Aorta (tissue), 5 donors: ENCODE measurements at regions not wholly inside any gene's neighbourhood (a gene's known extent, or its start where the extent isn't known, plus 50 kb on each side); places are given as distances from the start of the nearest gene placed in this dataset.

ENCODE experiments used
- ATAC-seq: fragments of 200-7000 bp; cut with Tn5 transposase; one replicate; pipeline ENCODE4 v1.9.1; 2022; ENCODE audit warnings: moderate library complexity; ENCODE audit not compliant: low FRiP score
- DNase-seq, 2 donors: peaks; one replicate each; pipeline ENCODE4 v3.0.0-alpha.2; 2020
- H3K27ac ChIP-seq, 2 donors: one replicate each; pipeline ENCODE4 v1.5.1; 2013; ENCODE audit warnings: low read length in 2 of 2, mild to moderate bottlenecking in 2 of 2, moderate library complexity in 2 of 2, control low read depth in 1 of 2, inconsistent platforms in 1 of 2, low read depth in 1 of 2
- H3K27me3 ChIP-seq, 2 donors: one replicate each; pipeline ENCODE4 v1.6.1; 2013; ENCODE audit warnings: control low read depth in 1 of 2, low read length in 1 of 2, mild to moderate bottlenecking in 1 of 2, moderate library complexity in 1 of 2; ENCODE audit not compliant: insufficient read depth in 2 of 2, control insufficient read depth in 1 of 2
- H3K36me3 ChIP-seq, 2 donors: one replicate each; pipeline ENCODE4 v1.6.1; 2013; ENCODE audit warnings: control low read depth in 1 of 2, low read length in 1 of 2, mild to moderate bottlenecking in 1 of 2; ENCODE audit not compliant: insufficient read depth in 2 of 2, control insufficient read depth in 1 of 2
- H3K4me1 ChIP-seq, 2 donors: one replicate each; pipeline ENCODE4 v1.6.1; 2013; ENCODE audit warnings: low read length in 2 of 2, control low read depth in 1 of 2, mild to moderate bottlenecking in 1 of 2, moderate library complexity in 1 of 2; ENCODE audit not compliant: insufficient read depth in 2 of 2, control insufficient read depth in 1 of 2
- H3K4me3 ChIP-seq, 2 donors: one replicate each; pipeline ENCODE4 v1.5.1; 2013; ENCODE audit warnings: low read length in 2 of 2, control low read depth in 1 of 2, mild to moderate bottlenecking in 1 of 2
- H3K9me3 ChIP-seq: one replicate; pipeline ENCODE4 v1.6.1; 2013; ENCODE audit warnings: mild to moderate bottlenecking, low read length; ENCODE audit not compliant: control insufficient read depth
- WGBS, 2 donors: extraction: QIAGEN DNeasy Blood & Tissue Kit; methylation state at CpG; one replicate each; pipeline ENCODE4 v1.1.7; 2013; 5-methylcytosine and 5-hydroxymethylcytosine counted together
- intact Hi-C, 2 donors: fragments of 100-400 bp; cut with DNase I; formaldehyde crosslinking; loops; one replicate each; pipeline versions ENCODE4 v1.14.2 to v1.15.0; 2022
- donor health status: healthy with polysubstance abuse.
- donor health status: Bipolar disorder and iron deficiency.
- donor health status: DM: no; HTN: no; CAD: no.
- donor health status: DM: no; HTN: no; CAD: no.
- donor health status: DM: yes; HTN: yes; CAD: no.

- DNase-seq (no peak), ATAC-seq (no peak)
- no peaks in the 10 kb centered on the region for H3K9me3 ChIP-seq
- H3K27me3 ChIP-seq, result no peaks in the 10 kb centered on the region
- 65 to 67% methylated on average over 3 of the region's 3 CpGs for WGBS, 2 donors
- H3K4me1 ChIP-seq, result no peaks in the 10 kb centered on the region
- no peak overlapping the region for H3K4me3 ChIP-seq
- no peak overlapping the region for H3K27ac ChIP-seq
- intact Hi-C loops, result no loop called here
- no peaks in the 10 kb centered on the region for H3K36me3 ChIP-seq
Measured at GRCh38 chr2:149972066-149972465, 384.5 kb upstream of the MMADHC start.

GRCh38 chr2:149954981-149955600, 367.5 kb upstream of the MMADHC start:
- intact Hi-C loops, result no loop called here
- Histone ChIP-seq H3K9me3 (no peaks in the 10 kb centered on the region), H3K27ac (no peak overlapping the region), H3K36me3 (no peaks in the 10 kb centered on the region), H3K4me1 (no peaks in the 10 kb centered on the region), H3K27me3 (no peaks in the 10 kb centered on the region), H3K4me3 (no peak overlapping the region)
- DNase-seq, result no peak
- WGBS, 2 donors, result 55 to 58% methylated on average over 6 of the region's 6 CpGs
- ATAC-seq, result no peak

DNA sequence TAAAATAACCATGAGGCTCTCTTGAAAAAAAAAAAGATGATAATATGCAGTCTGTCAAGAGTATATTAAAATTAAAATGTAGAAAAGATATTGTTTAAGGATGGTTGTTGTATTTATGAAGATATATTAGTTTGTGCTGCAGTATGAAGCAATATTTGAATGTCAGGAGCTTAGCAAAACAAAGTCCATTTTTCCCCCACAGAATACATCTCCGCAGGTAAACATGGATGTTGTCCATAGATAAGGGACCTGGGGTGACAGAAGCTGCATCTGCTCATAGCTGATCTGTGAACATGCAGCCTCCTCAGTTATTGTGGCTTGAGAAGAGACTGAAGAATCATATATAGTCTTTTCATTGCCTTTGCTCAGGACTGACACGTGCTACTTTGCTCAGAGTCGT, 366.1 kb upstream of the MMADHC start:
- 93 to 96% methylated on average over 3 of the region's 3 CpGs for WGBS, 2 donors
- no peaks in the 10 kb centered on the region for H3K27me3 ChIP-seq
- DNase-seq (no peak), ATAC-seq (no peak)
- intact Hi-C loops, result no loop called here
- H3K27ac ChIP-seq, result no peak overlapping the region
- no peaks in the 10 kb centered on the region for H3K9me3 ChIP-seq
- no peaks in the 10 kb centered on the region for H3K36me3 ChIP-seq
- H3K4me1 ChIP-seq, result no peaks in the 10 kb centered on the region
- no peak overlapping the region for H3K4me3 ChIP-seq

DNA sequence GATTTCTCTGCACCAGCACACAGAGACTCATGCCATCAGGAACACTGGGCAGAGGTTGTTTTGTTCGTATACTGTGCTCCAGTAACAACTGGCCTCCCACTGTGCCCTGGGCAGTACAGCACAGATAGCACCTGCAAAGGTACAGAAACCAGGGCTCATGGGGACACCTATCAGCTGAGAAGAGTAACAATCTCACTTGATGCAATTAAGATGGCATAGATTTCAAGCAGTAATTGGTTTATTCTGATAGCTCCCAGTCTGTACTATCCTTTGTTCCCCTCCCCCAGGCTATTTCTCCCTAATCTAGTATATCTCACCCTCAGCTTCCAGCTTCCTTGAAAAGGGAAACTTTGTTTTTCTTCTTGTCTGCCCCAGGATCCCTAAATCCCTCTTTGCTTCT, 343.9 kb upstream of the MMADHC start:
- intact Hi-C loops, result no loop called here
- ATAC-seq (no peak), DNase-seq (no peak)
- H3K36me3 ChIP-seq, result no peaks in the 10 kb centered on the region
- peaks cover 1% of the 10 kb centered on the region for H3K9me3 ChIP-seq
- no peaks in the 10 kb centered on the region for H3K27me3 ChIP-seq
- no peak overlapping the region for H3K4me3 ChIP-seq
- no peak overlapping the region for H3K27ac ChIP-seq
- no peaks in the 10 kb centered on the region for H3K4me1 ChIP-seq
- WGBS, 2 donors, result 76 to 78% methylated on average over 1 of the region's 1 CpG

- ATAC-seq, result no peak
- H3K4me3 ChIP-seq, result no peak overlapping the region
- WGBS, 2 donors, result 39 to 40% methylated on average over 2 of the region's 2 CpGs
- no peak for DNase-seq
- H3K27ac ChIP-seq, result no peak overlapping the region
- no peaks in the 10 kb centered on the region for H3K36me3 ChIP-seq
- no peaks in the 10 kb centered on the region for H3K9me3 ChIP-seq
- H3K27me3 ChIP-seq, result no peaks in the 10 kb centered on the region
- intact Hi-C loops, result no loop called here
- H3K4me1 ChIP-seq, result no peaks in the 10 kb centered on the region
Measured at GRCh38 chr2:149928011-149928410, 340.4 kb upstream of the MMADHC start.

DNA sequence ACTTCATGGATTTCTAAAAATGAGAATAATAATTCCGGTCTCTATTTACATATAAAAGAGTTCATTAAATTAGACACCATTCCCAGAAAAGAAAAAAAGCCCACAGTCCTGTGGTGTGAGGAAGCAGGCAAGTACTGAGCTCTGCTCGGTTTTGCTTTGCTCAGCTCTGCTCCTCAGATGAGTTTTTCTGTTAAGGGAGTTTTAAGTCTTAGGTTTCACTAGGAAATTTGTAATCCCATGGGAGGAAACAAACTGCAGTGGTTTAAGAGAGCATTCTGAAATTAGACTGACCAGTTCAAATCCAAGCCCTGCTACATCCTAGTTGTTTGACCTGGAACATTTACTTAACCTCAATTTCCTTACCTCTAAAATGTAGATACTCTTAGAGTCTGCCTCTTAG, 338.6 kb upstream of the MMADHC start:
- DNase-seq (no peak), ATAC-seq (no peak)
- Histone ChIP-seq H3K27ac (no peak overlapping the region), H3K4me1 (no peaks in the 10 kb centered on the region), H3K4me3 (no peak overlapping the region), H3K9me3 (no peaks in the 10 kb centered on the region), H3K36me3 (no peaks in the 10 kb centered on the region), H3K27me3 (no peaks in the 10 kb centered on the region)
- 63 to 65% methylated on average over 2 of the region's 2 CpGs for WGBS, 2 donors
- intact Hi-C loops, result no loop called here

DNA sequence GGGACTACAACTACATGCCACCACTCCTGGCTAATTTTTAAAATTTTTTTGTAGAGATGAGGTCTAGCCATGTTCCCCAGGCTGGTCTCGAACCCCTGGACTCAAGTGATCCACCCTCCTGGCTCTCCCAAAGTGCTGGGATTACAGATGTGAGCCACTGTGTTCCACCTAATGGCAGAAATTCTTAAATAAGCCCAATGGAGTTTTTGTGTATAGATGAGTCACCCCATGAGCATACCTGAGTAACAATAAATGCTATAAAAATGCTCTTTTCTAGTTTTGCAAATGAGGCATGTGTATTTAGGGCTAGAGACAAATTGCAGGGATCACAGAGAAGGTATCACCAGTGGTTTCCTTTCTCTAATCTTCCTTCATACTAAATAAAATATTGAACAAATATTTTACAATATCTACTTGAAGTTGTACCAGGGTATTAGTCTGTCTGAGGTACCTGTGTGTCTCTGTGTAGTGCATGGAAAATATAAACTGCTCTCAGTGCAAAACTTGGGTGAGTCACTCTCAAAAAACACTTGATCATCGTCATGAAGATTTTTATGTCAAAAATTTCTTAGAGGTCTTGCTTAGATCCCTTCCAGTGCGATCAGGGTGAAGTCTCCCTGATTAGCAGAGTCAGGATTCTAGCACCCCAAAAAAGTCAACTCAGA, 337.1 kb upstream of the MMADHC start:
- 80 to 81% methylated on average over 3 of the region's 3 CpGs for WGBS, 2 donors
- H3K4me3 ChIP-seq, result no peak overlapping the region
- no peak for ATAC-seq
- no peaks in the 10 kb centered on the region for H3K9me3 ChIP-seq
- no peak for DNase-seq
- H3K36me3 ChIP-seq, result no peaks in the 10 kb centered on the region
- no peaks in the 10 kb centered on the region for H3K27me3 ChIP-seq
- intact Hi-C loops, result no loop called here
- no peaks in the 10 kb centered on the region for H3K4me1 ChIP-seq
- H3K27ac ChIP-seq, result no peak overlapping the region

DNA sequence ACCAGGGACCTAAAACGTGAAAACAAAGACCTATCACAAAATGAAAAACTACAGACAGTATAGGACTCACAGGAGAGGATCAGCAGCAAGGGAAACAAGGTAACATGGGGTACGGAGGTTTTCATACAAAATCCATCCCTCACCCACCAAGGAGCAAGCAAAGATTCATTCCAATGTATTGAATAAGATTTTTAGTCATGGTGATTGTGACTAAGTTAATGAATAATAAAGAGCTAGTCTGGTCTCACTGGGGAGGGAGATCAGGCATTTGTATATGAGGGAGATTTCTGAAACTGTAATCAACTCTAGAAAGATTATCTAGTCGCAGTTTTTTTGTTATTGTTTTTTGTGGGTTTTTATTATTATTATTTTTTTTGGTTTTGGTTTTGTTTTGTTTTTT, 336.5 kb upstream of the MMADHC start:
- intact Hi-C loops, result no loop called here
- H3K36me3 ChIP-seq, result no peaks in the 10 kb centered on the region
- 75 to 76% methylated on average over 3 of the region's 3 CpGs for WGBS, 2 donors
- H3K9me3 ChIP-seq, result no peaks in the 10 kb centered on the region
- DNase-seq, result no peak
- H3K27me3 ChIP-seq, result no peaks in the 10 kb centered on the region
- no peak overlapping the region for H3K4me3 ChIP-seq
- no peak for ATAC-seq
- no peaks in the 10 kb centered on the region for H3K4me1 ChIP-seq
- no peak overlapping the region for H3K27ac ChIP-seq

DNA sequence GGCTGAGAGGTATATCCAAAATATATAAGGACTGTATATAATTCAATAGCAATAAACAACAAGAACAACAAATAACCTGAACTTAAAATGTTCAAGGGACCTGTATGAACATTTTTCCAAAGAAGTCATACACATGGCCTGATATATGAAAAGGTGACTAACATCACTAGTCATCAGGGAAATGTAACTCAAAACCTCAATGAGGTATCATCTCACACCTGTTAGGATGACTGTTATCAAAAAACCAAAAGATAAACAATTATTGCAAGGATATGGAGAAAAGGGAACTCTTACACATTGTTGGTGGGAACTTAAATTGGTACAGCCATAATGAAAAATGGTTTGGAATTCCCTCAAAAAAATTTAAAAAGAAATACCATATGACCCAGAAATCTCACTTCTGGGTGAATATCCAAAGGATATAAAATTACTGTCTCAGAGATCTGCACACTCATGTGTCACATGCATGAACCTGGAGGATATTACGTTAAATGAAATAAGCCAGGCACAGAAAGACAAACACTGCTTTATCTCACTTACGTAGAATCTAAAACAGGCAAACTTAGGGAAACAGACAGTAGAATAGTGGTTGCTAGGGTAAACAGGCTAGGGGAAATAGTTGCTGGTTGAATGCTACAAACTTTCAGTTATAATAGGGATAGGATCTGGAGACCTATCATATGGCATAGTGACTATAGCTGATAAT, 334.5 kb upstream of the MMADHC start:
- ATAC-seq (no peak), DNase-seq (no peak)
- no peak overlapping the region for H3K27ac ChIP-seq
- intact Hi-C loops, result no loop called here
- no peaks in the 10 kb centered on the region for H3K27me3 ChIP-seq
- 79 to 90% methylated on average over 2 of the region's 2 CpGs for WGBS, 2 donors
- no peak overlapping the region for H3K4me3 ChIP-seq
- H3K9me3 ChIP-seq, result no peaks in the 10 kb centered on the region
- H3K4me1 ChIP-seq, result no peaks in the 10 kb centered on the region
- no peaks in the 10 kb centered on the region for H3K36me3 ChIP-seq
